A549 (cell line): ENCODE measurements at regions not wholly inside any gene's neighbourhood (a gene's known extent, or its start where the extent isn't known, plus 50 kb on each side); places are given as distances from the start of the nearest gene placed in this dataset.

Experiments
- ATAC-seq, 2 experiments: fragments of 200-7000 bp in 1 of 2; fragments of >200 bp in 1 of 2; cut with Nextera tagmentation in 1 of 2; cut with Tn5 transposase in 1 of 2; 3 replicates each; pipeline versions ENCODE4 v1.8.0 to v1.9.1; 2018 to 2020; ENCODE audit warnings: mild to moderate bottlenecking in 1 of 2, moderate library complexity in 1 of 2
- CTCF ChIA-PET: fragments of 300-600 bp; sonication (Branson Sonifier 250); formaldehyde crosslinking; extraction: SDS; loops from one replicate; lab custom pipeline; 2021; ENCODE audit warnings: antibody characterized with exemption, inconsistent platforms; lab: Yijun Ruan, JAX
- POLR2A ChIA-PET: fragments of 350-600 bp; formaldehyde crosslinking; extraction: SDS; loops from one replicate; lab custom pipeline; 2021; ENCODE audit warnings: antibody characterized with exemption, inconsistent platforms; lab: Yijun Ruan, JAX
- DNase-seq, 2 experiments: peaks; one replicate each; pipeline versions ENCODE4 v3.0.0 to v3.0.0-alpha.2; 2011 to 2016; ENCODE audit warnings: low read depth in 1 of 2, low spot score in 1 of 2
- FAIRE-seq: peaks from 2 replicates; lab custom pipeline; 2011; peaks lifted over from hg19 to GRCh38; lab: Jason Lieb, UNC
- H3K27ac ChIP-seq, 2 experiments: fragments of >200 bp; sonication (Bioruptor Twin); formaldehyde crosslinking; 3 replicates each; pipeline ENCODE4 v1.5.1; 2016 to 2017
- H3K4me1 ChIP-seq: fragments of >200 bp; sonication (Bioruptor Twin); formaldehyde crosslinking; 3 replicates; pipeline ENCODE4 v1.6.1; 2016
- H3K4me2 ChIP-seq: fragments of >200 bp; sonication (Bioruptor Twin); formaldehyde crosslinking; 3 replicates; pipeline ENCODE4 v1.6.1; 2016
- H3K4me3 ChIP-seq: fragments of >200 bp; sonication (Bioruptor Twin); formaldehyde crosslinking; 3 replicates; pipeline ENCODE4 v1.5.1; 2016
- H3K9me3 ChIP-seq: fragments of >200 bp; sonication (Bioruptor Twin); formaldehyde crosslinking; 3 replicates; pipeline ENCODE4 v1.6.1; 2016
- ATOH8 ChIP-seq: fragments of 250-450 bp; sonication (Bioruptor Pico); IDR thresholded peaks from 2 replicates; pipeline ENCODE4 v1.5.0; 2020; ENCODE audit warnings: low read depth, mild to moderate bottlenecking, moderate library complexity
- BCL3 ChIP-seq: fragments of >200 bp; sonication (Bioruptor Twin); formaldehyde crosslinking; IDR thresholded peaks from 3 replicates; pipeline ENCODE4 v1.6.1; 2016
- BHLHE40 ChIP-seq: IDR thresholded peaks from 2 replicates; pipeline ENCODE4 v1.6.1; 2012; ENCODE audit warnings: low read depth, low read length, inconsistent platforms
- CHD4 ChIP-seq: fragments of 200-600 bp; sonication (generic); IDR thresholded peaks from 2 replicates; pipeline ENCODE4 v1.6.1; 2016; ENCODE audit warnings: antibody characterized with exemption, mild to moderate bottlenecking, borderline replicate concordance
- E2F6 ChIP-seq: IDR thresholded peaks from 2 replicates; pipeline ENCODE4 v1.6.1; 2012; ENCODE audit warnings: low read depth, borderline replicate concordance
- FOSB ChIP-seq: fragments of 250-450 bp; sonication (Bioruptor Pico); IDR thresholded peaks from 2 replicates; pipeline ENCODE4 v1.5.0; 2020; ENCODE audit warnings: mild to moderate bottlenecking, moderate library complexity
- FOXS1 ChIP-seq: fragments of 250-450 bp; sonication (Bioruptor Pico); IDR thresholded peaks from 2 replicates; pipeline ENCODE4 v1.5.0; 2020; ENCODE audit warnings: mild to moderate bottlenecking, moderate library complexity
- HOXA7 ChIP-seq: fragments of 250-450 bp; sonication (Bioruptor Pico); IDR thresholded peaks from 2 replicates; pipeline ENCODE4 v1.5.0; 2020; ENCODE audit warnings: mild to moderate bottlenecking, moderate library complexity
- KDM5A ChIP-seq: fragments of 200-600 bp; sonication (generic); IDR thresholded peaks from 2 replicates; pipeline ENCODE4 v1.6.1; 2016; ENCODE audit warnings: antibody characterized with exemption, mild to moderate bottlenecking
- MAX ChIP-seq: IDR thresholded peaks from 2 replicates; pipeline ENCODE4 v1.6.1; 2012
- MYC ChIP-seq: IDR thresholded peaks from 2 replicates; pipeline ENCODE4 v1.6.1; 2012; ENCODE audit warnings: mild to moderate bottlenecking, inconsistent platforms, low read length, improper control_type of control experiment, borderline replicate concordance
- NFE2L2 ChIP-seq: fragments of 150-350 bp; conservative IDR thresholded peaks from 2 replicates; pipeline ENCODE4 v1.6.1; 2014; ENCODE audit warnings: low read length
- NPAS2 ChIP-seq: fragments of 250-450 bp; sonication (Bioruptor Pico); IDR thresholded peaks from 2 replicates; pipeline ENCODE4 v1.8.0; 2022; ENCODE audit warnings: mild to moderate bottlenecking, moderate library complexity, borderline replicate concordance
- POLR2A ChIP-seq: IDR thresholded peaks from 2 replicates; pipeline ENCODE4 v1.6.1; 2012; ENCODE audit warnings: mild to moderate bottlenecking, low read length
- POLR2AphosphoS2 ChIP-seq: conservative IDR thresholded peaks from 2 replicates; pipeline ENCODE4 v1.6.1; 2012; ENCODE audit warnings: low read length, improper control_type of control experiment, inconsistent platforms
- RAD21 ChIP-seq, 2 experiments: fragments of >200 bp in 1 of 2; sonication (Bioruptor Twin) in 1 of 2; formaldehyde crosslinking in 1 of 2; IDR thresholded peaks in 1 of 2; conservative IDR thresholded peaks in 1 of 2; 2 replicates in 1 of 2; 3 replicates in 1 of 2; pipeline ENCODE4 v1.6.1; 2012 to 2018; ENCODE audit warnings: inconsistent platforms in 1 of 2
- RFX5 ChIP-seq: fragments of 450-650 bp; IDR thresholded peaks from 2 replicates; pipeline ENCODE4 v1.7.1; 2014; ENCODE audit warnings: antibody characterized with exemption, mild to moderate bottlenecking, moderate library complexity
- RNF2 ChIP-seq: fragments of 200-600 bp; sonication (generic); IDR thresholded peaks from 2 replicates; pipeline ENCODE4 v1.6.1; 2016; ENCODE audit warnings: low read depth, mild to moderate bottlenecking, antibody characterized with exemption, moderate library complexity, borderline replicate concordance
- SREBF2 ChIP-seq: fragments of 450-650 bp; IDR thresholded peaks from 2 replicates; pipeline ENCODE4 v1.6.1; 2014; ENCODE audit warnings: mild to moderate bottlenecking, moderate library complexity
- TP53 ChIP-seq: fragments of 250-450 bp; sonication (Bioruptor Pico); IDR thresholded peaks from 2 replicates; pipeline ENCODE4 v1.5.0; 2021; ENCODE audit warnings: mild to moderate bottlenecking, moderate library complexity
- USF2 ChIP-seq: fragments of 450-650 bp; IDR thresholded peaks from 2 replicates; pipeline ENCODE4 v1.6.1; 2014; ENCODE audit warnings: antibody characterized with exemption
- ZC3H11A ChIP-seq: fragments of 450-650 bp; IDR thresholded peaks from 2 replicates; pipeline ENCODE4 v1.6.1; 2014; ENCODE audit warnings: antibody characterized with exemption, mild to moderate bottlenecking
- WGBS: methylation state at CpG from one replicate; pipeline ENCODE4 v1.1.6; 2017; ENCODE audit errors: missing lambda C conversion rate; 5-methylcytosine and 5-hydroxymethylcytosine counted together

DNA sequence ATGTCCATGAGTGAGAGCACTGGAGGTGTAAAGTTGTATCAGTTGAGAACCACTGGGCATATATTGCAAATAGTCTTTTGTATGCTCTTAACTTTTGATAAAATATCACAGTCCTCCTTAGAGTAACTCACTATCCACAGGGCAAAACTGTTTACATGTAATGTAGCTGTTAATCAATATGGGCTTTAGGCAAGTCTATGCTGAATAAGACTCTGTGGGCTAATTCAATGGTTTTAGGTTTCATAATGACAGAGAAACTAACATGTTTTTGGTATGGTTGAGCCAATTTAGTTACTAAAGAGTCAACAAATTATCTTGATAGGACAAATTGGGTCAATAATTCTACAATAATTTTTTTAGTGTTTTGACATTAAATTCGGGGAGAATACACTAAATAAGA, 1134.9 kb upstream of the FAM98A start:
- DNase-seq, result no peak
- POLR2A ChIA-PET, result no interaction called here
- no peaks in the 10 kb centered on the region for H3K9me3 ChIP-seq
- WGBS, result 2% methylated on average over 1 of the region's 1 CpG
- TF ChIP-seq USF2, result no peak
- no peak for TF ChIP-seq NPAS2 (CRISPR knock-in tag)
- no peak for TF ChIP-seq POLR2AphosphoS2
- no peak for TF ChIP-seq POLR2A
- no peak for TF ChIP-seq FOXS1 (CRISPR knock-in tag)
- no peak for TF ChIP-seq BCL3
- TF ChIP-seq RAD21 (conservative IDR thresholded peaks at IDR 0.05 in 1 of 2, IDR thresholded peaks at IDR 0.05 in 1 of 2), result no peak
- no peak for TF ChIP-seq RNF2
- TF ChIP-seq KDM5A, result no peak
- no peak for TF ChIP-seq CHD4
- no peak for TF ChIP-seq BHLHE40
- TF ChIP-seq, all 56 proteins: peak for 0
- no peak for ATAC-seq
- no peak overlapping the region for H3K27ac ChIP-seq
- H3K4me1 ChIP-seq, result no peaks in the 10 kb centered on the region
- H3K4me2 ChIP-seq, result no peak overlapping the region
- CTCF ChIA-PET, result interaction anchor here (1.6 kb wide), 1 partner anchor 10 kb away, joined by 3 read pairs; no protein-coding TSS in a partner anchor
- FAIRE-seq, result no peak
- no peak overlapping the region for H3K4me3 ChIP-seq

DNA sequence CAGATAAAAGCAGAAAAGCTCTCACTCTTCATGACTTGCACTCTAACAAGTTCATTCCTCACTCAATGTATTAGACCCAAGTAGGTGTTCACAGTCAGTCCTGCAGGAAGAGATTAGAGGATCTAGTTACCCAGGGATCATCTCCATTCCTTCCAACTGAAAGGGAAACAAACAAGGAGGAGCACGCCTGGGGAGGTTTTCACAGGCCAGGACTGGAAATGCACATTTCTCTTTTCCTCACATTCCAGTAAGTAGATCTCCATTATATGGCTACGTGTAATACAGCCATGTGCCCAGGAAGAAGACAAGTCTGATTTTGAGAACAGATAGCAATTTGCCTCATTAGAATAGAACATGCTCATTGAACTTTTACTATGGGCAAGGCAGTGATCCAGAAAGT, 1132.2 kb upstream of the FAM98A start:
- ATAC-seq (no peak), FAIRE-seq (no peak), DNase-seq (no peak)
- POLR2A ChIA-PET, result no interaction called here
- 18% methylated on average over 2 of the region's 2 CpGs for WGBS
- CTCF ChIA-PET, result no interaction called here
- Histone ChIP-seq H3K4me1 (no peaks in the 10 kb centered on the region), H3K9me3 (no peaks in the 10 kb centered on the region), H3K27ac (no peak overlapping the region), H3K4me3 (no peak overlapping the region), H3K4me2 (no peak overlapping the region)
- no peak for TF ChIP-seq NFE2L2
- no peak for TF ChIP-seq ATOH8 (CRISPR knock-in tag)
- no peak for TF ChIP-seq E2F6
- TF ChIP-seq MYC, result no peak
- TF ChIP-seq SREBF2, result no peak
- no peak for TF ChIP-seq MAX
- no peak for TF ChIP-seq RFX5

GRCh38 chr2:34729845-34730244, 1130.7 kb upstream of the FAM98A start:
- TF ChIP-seq KDM5A (no peak), RFX5 (no peak), HOXA7 (no peak), ZC3H11A (no peak), FOSB (CRISPR knock-in tag) (no peak), TP53 (CRISPR knock-in tag) (no peak)
- Histone ChIP-seq H3K4me3 (no peak overlapping the region), H3K4me2 (no peak overlapping the region), H3K4me1 (no peaks in the 10 kb centered on the region), H3K27ac (no peak overlapping the region), H3K9me3 (no peaks in the 10 kb centered on the region)
- DNase-seq (no peak), FAIRE-seq (no peak), ATAC-seq (no peak)
- 4% methylated on average over 2 of the region's 2 CpGs for WGBS
- POLR2A ChIA-PET, result no interaction called here
- CTCF ChIA-PET, result interaction anchor here (0.6 kb wide), 1 partner anchor 43 kb away, joined by 3 read pairs; no protein-coding TSS in a partner anchor
